Activated T-cell treated with anti-CD3 and anti-CD28 coated beads for 1 hour (primary cell): ENCODE measurements at regions not wholly inside any gene's neighbourhood (a gene's known extent, or its start where the extent isn't known, plus 50 kb on each side); places are given as distances from the start of the nearest gene placed in this dataset.

ENCODE experiments used
- DNase-seq: peaks from one replicate; pipeline ENCODE4 v3.0.0-alpha.2; 2020; ENCODE audit warnings: low read depth

GRCh38 chr1:57922130-57922529, 498.3 kb upstream of the DAB1 start:
- no peak for DNase-seq

GRCh38 chr1:57916041-57916440, 492.2 kb upstream of the DAB1 start:
- no peak for DNase-seq

GRCh38 chr1:57911427-57911826, 487.6 kb upstream of the DAB1 start:
- DNase-seq: no peak

GRCh38 chr1:57910782-57911181, 486.9 kb upstream of the DAB1 start:
- no peak for DNase-seq

GRCh38 chr1:57910305-57910704, 486.4 kb upstream of the DAB1 start:
- DNase-seq: no peak

GRCh38 chr1:57908147-57908890, 484.5 kb upstream of the DAB1 start:
- DNase-seq: no peak

GRCh38 chr1:57901208-57901919, 477.5 kb upstream of the DAB1 start:
- no peak for DNase-seq

GRCh38 chr1:57898531-57898930, 474.7 kb upstream of the DAB1 start:
- no peak for DNase-seq

GRCh38 chr1:57897581-57897980, 473.7 kb upstream of the DAB1 start:
- no peak for DNase-seq

- no peak for DNase-seq
These were observed 470.5 kb upstream of the DAB1 start for GRCh38 chr1:57894315-57894714.

GRCh38 chr1:57889676-57890320, 465.9 kb upstream of the DAB1 start:
- DNase-seq: no peak

- DNase-seq: no peak
These were observed 464.2 kb upstream of the DAB1 start for GRCh38 chr1:57887964-57888491.

GRCh38 chr1:57886376-57886775, 462.5 kb upstream of the DAB1 start:
- no peak for DNase-seq

GRCh38 chr1:57883642-57883995, 459.8 kb upstream of the DAB1 start:
- DNase-seq: no peak

GRCh38 chr1:57882934-57883641, 459.2 kb upstream of the DAB1 start:
- no peak for DNase-seq

- DNase-seq: no peak
These were observed 458.2 kb upstream of the DAB1 start for GRCh38 chr1:57882072-57882471.

- no peak for DNase-seq
These were observed 457.8 kb upstream of the DAB1 start for GRCh38 chr1:57881639-57882038.

- DNase-seq: no peak
These were observed 455.8 kb upstream of the DAB1 start for GRCh38 chr1:57879700-57880099.

GRCh38 chr1:57874418-57874877, 450.6 kb upstream of the DAB1 start:
- no peak for DNase-seq

GRCh38 chr1:57872913-57873312, 449.1 kb upstream of the DAB1 start:
- no peak for DNase-seq

- no peak for DNase-seq
These were observed 445.0 kb upstream of the DAB1 start for GRCh38 chr1:57868908-57869307.

- no peak for DNase-seq
These were observed 444.4 kb upstream of the DAB1 start for GRCh38 chr1:57868239-57868638.
